HepG2 (cell line): ENCODE measurements at regions not wholly inside any gene's neighbourhood (a gene's known extent, or its start where the extent isn't known, plus 50 kb on each side); places are given as distances from the start of the nearest gene placed in this dataset.

Source experiments
- EP300 ChIP-seq, 3 experiments: sonication (generic) in 1 of 3; formaldehyde crosslinking in 1 of 3; IDR thresholded peaks; 2 replicates each; pipeline versions ENCODE4 v1.5.1 to v1.6.1; 2011 to 2020; ENCODE audit warnings: low read depth in 2 of 3, low read length in 2 of 3, borderline replicate concordance in 1 of 3, improper control_type of control experiment in 1 of 3, mild to moderate bottlenecking in 1 of 3, missing genetic modification reagents in 1 of 3, moderate library complexity in 1 of 3
- HHEX ChIP-seq: IDR thresholded peaks from 2 replicates; pipeline ENCODE4 v1.6.1; 2016; ENCODE audit warnings: control low read depth
- TOPORS ChIP-seq: sonication (generic); formaldehyde crosslinking; IDR thresholded peaks from 2 replicates; pipeline ENCODE4 v1.8.0; 2023; ENCODE audit warnings: mild to moderate bottlenecking, missing genetic modification reagents
- ZFP36L1 ChIP-seq: sonication (generic); formaldehyde crosslinking; IDR thresholded peaks from 2 replicates; pipeline ENCODE4 v1.8.0; 2022; ENCODE audit warnings: mild to moderate bottlenecking, missing genetic modification reagents, moderate library complexity
- ZNF788 ChIP-seq: sonication (generic); formaldehyde crosslinking; IDR thresholded peaks from 2 replicates; pipeline ENCODE4 v1.5.0; 2020; ENCODE audit warnings: mild to moderate bottlenecking, missing genetic modification reagents, borderline replicate concordance
- TF ChIP-seq, protein P1 (sequence below): sonication (generic); formaldehyde crosslinking; IDR thresholded peaks from 2 replicates; pipeline ENCODE4 v1.5.0; 2020; ENCODE audit warnings: mild to moderate bottlenecking, missing genetic modification reagents, borderline replicate concordance
- TF ChIP-seq, protein P2 (sequence below): sonication (generic); formaldehyde crosslinking; IDR thresholded peaks from 2 replicates; pipeline ENCODE4 v1.4.0; 2020; ENCODE audit warnings: mild to moderate bottlenecking, missing genetic modification reagents
- TF ChIP-seq, protein P3 (sequence below): sonication (generic); formaldehyde crosslinking; IDR thresholded peaks from 2 replicates; pipeline ENCODE4 v1.5.0; 2020; ENCODE audit warnings: mild to moderate bottlenecking, missing genetic modification reagents
- TF ChIP-seq, protein P4 (sequence below): sonication (generic); formaldehyde crosslinking; IDR thresholded peaks from 2 replicates; pipeline ENCODE4 v1.4.0; 2020; ENCODE audit warnings: missing genetic modification reagents
- TF ChIP-seq, protein P5 (sequence below): sonication (generic); formaldehyde crosslinking; IDR thresholded peaks from 2 replicates; pipeline ENCODE4 v1.5.0; 2020; ENCODE audit warnings: mild to moderate bottlenecking, missing genetic modification reagents

DNA sequence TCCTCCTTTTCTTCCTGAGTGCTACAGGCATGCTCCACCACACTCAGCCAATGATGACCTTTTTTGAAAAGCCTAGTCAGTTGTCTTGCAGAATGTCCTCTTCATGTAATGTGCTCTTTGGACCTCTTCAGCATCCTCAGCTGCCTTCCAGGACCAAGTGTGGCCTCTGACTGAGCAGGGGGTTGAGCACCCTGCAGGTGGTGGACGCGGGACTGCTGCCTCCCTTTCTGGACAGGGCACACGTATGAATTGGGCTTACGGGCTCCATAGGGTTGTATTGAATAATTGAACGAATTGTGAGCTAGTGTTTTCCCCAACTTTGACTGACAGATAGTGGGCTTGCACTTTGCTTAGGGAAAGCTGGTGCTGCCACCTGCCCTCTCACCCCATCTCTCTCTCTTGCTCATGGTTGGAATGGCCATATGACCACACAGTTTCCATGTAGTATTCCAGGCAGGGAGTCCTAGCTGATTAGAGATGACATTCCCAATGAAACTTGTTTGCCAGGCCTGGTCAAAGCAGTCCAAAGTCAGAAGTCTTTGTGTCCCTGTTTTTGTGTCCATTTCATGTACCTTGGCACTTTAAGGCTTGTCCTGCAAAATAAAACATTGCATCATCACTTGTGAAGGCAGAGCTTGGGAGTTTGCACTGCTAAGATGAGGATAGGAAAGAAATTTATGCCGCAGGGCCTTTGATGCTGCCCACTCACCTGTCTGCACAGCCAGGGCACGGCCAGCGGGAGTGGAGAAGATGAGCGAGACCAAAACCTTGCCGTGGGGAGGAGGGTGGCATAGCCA is 76.3 kb upstream of the NPAS1 start (continued):
- TF ChIP-seq, protein P1, sequence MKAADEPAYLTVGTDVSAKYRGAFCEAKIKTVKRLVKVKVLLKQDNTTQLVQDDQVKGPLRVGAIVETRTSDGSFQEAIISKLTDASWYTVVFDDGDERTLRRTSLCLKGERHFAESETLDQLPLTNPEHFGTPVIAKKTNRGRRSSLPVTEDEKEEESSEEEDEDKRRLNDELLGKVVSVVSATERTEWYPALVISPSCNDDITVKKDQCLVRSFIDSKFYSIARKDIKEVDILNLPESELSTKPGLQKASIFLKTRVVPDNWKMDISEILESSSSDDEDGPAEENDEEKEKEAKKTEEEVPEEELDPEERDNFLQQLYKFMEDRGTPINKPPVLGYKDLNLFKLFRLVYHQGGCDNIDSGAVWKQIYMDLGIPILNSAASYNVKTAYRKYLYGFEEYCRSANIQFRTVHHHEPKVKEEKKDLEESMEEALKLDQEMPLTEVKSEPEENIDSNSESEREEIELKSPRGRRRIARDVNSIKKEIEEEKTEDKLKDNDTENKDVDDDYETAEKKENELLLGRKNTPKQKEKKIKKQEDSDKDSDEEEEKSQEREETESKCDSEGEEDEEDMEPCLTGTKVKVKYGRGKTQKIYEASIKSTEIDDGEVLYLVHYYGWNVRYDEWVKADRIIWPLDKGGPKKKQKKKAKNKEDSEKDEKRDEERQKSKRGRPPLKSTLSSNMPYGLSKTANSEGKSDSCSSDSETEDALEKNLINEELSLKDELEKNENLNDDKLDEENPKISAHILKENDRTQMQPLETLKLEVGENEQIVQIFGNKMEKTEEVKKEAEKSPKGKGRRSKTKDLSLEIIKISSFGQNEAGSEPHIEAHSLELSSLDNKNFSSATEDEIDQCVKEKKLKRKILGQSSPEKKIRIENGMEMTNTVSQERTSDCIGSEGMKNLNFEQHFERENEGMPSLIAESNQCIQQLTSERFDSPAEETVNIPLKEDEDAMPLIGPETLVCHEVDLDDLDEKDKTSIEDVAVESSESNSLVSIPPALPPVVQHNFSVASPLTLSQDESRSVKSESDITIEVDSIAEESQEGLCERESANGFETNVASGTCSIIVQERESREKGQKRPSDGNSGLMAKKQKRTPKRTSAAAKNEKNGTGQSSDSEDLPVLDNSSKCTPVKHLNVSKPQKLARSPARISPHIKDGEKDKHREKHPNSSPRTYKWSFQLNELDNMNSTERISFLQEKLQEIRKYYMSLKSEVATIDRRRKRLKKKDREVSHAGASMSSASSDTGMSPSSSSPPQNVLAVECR: peak; percentile 54; the same call in 1 of the 2 replicates
- TF ChIP-seq EP300 (IDR thresholded peaks at IDR 0.05; ENCODE audit: low read depth in 2 of 2, low read length in 2 of 2) (peak in 1 of 2 experiments; percentile 47; a peak in 1 of 4 replicates), EP300 (CRISPR knock-in tag; IDR thresholded peaks at IDR 0.05; ENCODE audit: borderline replicate concordance) (no peak), TOPORS (CRISPR knock-in tag) (0 out of 2 replicates have a peak, but pooled peaks have one; percentile 53), ZNF788 (no peak), HHEX (CRISPR knock-in tag) (no peak), ZFP36L1 (CRISPR knock-in tag) (no peak)
- TF ChIP-seq, protein P2, sequence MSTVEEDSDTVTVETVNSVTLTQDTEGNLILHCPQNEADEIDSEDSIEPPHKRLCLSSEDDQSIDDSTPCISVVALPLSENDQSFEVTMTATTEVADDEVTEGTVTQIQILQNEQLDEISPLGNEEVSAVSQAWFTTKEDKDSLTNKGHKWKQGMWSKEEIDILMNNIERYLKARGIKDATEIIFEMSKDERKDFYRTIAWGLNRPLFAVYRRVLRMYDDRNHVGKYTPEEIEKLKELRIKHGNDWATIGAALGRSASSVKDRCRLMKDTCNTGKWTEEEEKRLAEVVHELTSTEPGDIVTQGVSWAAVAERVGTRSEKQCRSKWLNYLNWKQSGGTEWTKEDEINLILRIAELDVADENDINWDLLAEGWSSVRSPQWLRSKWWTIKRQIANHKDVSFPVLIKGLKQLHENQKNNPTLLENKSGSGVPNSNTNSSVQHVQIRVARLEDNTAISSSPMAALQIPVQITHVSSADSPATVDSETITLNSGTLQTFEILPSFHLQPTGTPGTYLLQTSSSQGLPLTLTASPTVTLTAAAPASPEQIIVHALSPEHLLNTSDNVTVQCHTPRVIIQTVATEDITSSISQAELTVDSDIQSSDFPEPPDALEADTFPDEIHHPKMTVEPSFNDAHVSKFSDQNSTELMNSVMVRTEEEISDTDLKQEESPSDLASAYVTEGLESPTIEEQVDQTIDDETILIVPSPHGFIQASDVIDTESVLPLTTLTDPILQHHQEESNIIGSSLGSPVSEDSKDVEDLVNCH (CRISPR knock-in tag): no peak
- TF ChIP-seq, protein P3, sequence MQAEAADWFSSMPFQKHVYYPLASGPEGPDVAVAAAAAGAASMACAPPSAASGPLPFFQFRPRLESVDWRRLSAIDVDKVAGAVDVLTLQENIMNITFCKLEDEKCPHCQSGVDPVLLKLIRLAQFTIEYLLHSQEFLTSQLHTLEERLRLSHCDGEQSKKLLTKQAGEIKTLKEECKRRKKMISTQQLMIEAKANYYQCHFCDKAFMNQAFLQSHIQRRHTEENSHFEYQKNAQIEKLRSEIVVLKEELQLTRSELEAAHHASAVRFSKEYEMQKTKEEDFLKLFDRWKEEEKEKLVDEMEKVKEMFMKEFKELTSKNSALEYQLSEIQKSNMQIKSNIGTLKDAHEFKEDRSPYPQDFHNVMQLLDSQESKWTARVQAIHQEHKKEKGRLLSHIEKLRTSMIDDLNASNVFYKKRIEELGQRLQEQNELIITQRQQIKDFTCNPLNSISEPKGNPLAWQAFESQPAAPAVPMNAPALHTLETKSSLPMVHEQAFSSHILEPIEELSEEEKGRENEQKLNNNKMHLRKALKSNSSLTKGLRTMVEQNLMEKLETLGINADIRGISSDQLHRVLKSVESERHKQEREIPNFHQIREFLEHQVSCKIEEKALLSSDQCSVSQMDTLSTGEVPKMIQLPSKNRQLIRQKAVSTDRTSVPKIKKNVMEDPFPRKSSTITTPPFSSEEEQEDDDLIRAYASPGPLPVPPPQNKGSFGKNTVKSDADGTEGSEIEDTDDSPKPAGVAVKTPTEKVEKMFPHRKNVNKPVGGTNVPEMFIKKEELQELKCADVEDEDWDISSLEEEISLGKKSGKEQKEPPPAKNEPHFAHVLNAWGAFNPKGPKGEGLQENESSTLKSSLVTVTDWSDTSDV (CRISPR knock-in tag): no peak
- TF ChIP-seq, protein P4, sequence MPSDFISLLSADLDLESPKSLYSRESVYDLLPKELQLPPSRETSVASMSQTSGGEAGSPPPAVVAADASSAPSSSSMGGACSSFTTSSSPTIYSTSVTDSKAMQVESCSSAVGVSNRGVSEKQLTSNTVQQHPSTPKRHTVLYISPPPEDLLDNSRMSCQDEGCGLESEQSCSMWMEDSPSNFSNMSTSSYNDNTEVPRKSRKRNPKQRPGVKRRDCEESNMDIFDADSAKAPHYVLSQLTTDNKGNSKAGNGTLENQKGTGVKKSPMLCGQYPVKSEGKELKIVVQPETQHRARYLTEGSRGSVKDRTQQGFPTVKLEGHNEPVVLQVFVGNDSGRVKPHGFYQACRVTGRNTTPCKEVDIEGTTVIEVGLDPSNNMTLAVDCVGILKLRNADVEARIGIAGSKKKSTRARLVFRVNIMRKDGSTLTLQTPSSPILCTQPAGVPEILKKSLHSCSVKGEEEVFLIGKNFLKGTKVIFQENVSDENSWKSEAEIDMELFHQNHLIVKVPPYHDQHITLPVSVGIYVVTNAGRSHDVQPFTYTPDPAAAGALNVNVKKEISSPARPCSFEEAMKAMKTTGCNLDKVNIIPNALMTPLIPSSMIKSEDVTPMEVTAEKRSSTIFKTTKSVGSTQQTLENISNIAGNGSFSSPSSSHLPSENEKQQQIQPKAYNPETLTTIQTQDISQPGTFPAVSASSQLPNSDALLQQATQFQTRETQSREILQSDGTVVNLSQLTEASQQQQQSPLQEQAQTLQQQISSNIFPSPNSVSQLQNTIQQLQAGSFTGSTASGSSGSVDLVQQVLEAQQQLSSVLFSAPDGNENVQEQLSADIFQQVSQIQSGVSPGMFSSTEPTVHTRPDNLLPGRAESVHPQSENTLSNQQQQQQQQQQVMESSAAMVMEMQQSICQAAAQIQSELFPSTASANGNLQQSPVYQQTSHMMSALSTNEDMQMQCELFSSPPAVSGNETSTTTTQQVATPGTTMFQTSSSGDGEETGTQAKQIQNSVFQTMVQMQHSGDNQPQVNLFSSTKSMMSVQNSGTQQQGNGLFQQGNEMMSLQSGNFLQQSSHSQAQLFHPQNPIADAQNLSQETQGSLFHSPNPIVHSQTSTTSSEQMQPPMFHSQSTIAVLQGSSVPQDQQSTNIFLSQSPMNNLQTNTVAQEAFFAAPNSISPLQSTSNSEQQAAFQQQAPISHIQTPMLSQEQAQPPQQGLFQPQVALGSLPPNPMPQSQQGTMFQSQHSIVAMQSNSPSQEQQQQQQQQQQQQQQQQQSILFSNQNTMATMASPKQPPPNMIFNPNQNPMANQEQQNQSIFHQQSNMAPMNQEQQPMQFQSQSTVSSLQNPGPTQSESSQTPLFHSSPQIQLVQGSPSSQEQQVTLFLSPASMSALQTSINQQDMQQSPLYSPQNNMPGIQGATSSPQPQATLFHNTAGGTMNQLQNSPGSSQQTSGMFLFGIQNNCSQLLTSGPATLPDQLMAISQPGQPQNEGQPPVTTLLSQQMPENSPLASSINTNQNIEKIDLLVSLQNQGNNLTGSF (CRISPR knock-in tag): no peak
- TF ChIP-seq, protein P5, sequence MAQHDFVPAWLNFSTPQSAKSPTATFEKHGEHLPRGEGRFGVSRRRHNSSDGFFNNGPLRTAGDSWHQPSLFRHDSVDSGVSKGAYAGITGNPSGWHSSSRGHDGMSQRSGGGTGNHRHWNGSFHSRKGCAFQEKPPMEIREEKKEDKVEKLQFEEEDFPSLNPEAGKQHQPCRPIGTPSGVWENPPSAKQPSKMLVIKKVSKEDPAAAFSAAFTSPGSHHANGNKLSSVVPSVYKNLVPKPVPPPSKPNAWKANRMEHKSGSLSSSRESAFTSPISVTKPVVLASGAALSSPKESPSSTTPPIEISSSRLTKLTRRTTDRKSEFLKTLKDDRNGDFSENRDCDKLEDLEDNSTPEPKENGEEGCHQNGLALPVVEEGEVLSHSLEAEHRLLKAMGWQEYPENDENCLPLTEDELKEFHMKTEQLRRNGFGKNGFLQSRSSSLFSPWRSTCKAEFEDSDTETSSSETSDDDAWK (CRISPR knock-in tag): no peak
